ENCODE measurements at regions not wholly inside any gene's neighbourhood (a gene's known extent, or its start where the extent isn't known, plus 50 kb on each side); places are given as distances from the start of the nearest gene placed in this dataset.

DNA sequence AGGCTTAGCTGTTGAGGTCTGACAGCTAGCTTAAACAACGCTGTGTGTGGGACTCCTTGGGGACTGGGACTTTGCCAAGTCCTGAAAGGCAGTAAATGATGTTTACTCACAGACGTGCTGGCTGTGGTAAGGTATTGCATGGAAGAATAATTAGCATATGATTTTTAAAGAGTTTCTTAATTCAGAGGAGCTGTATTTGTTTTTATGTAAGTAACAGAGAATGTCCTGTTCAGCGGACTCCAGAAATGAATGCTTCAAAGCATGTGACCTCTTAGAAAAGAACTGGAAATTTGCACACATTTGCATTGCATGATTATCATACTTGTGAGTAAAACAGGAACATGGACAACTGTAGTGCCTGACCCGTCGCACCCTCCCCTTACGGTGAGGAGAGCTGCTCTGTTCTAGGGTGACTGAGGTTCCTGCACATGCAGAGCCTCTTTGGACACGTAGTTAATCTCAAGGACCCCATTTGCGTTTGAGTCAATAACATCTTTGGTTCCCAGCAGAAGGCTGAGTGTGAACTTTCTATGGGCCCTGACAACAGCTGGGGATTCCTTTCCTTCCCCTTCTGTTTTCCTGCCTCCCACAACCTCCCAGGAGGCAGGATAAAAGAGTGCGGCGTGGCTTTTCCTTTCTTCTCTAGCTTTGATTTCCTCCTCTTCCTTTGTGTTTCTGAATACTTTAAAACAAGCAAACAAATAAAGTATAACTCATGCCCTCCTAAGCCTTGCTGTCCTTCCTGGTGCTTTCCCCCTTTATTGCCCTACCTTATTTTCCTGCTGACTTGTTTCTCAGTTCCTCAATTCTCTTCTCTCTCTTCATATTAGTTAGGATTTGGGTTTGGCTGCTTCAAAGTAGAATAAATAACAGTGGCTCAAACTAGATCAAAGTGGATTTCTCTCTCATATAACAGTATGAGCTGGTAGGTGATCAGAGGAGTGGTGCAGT lies 157.2 kb upstream of the CD180 start:
- TF ChIP-seq, protein P1, sequence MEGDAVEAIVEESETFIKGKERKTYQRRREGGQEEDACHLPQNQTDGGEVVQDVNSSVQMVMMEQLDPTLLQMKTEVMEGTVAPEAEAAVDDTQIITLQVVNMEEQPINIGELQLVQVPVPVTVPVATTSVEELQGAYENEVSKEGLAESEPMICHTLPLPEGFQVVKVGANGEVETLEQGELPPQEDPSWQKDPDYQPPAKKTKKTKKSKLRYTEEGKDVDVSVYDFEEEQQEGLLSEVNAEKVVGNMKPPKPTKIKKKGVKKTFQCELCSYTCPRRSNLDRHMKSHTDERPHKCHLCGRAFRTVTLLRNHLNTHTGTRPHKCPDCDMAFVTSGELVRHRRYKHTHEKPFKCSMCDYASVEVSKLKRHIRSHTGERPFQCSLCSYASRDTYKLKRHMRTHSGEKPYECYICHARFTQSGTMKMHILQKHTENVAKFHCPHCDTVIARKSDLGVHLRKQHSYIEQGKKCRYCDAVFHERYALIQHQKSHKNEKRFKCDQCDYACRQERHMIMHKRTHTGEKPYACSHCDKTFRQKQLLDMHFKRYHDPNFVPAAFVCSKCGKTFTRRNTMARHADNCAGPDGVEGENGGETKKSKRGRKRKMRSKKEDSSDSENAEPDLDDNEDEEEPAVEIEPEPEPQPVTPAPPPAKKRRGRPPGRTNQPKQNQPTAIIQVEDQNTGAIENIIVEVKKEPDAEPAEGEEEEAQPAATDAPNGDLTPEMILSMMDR (IDR thresholded peaks at IDR 0.05; ENCODE audit: insufficient read depth, low read length, poor library complexity, severe bottlenecking), result no peak
- Histone ChIP-seq H3K4me3 (ENCODE audit: low read depth, low read length) (no peak overlapping the region), H3K27me3 (ENCODE audit: control insufficient read depth, insufficient read depth, low read length) (peaks cover 2% of the 10 kb centered on the region), H3K36me3 (ENCODE audit: control insufficient read depth, insufficient read depth, low read length) (no peaks in the 10 kb centered on the region)
- DNase-seq (ENCODE audit: low read depth), result no peak

DNA sequence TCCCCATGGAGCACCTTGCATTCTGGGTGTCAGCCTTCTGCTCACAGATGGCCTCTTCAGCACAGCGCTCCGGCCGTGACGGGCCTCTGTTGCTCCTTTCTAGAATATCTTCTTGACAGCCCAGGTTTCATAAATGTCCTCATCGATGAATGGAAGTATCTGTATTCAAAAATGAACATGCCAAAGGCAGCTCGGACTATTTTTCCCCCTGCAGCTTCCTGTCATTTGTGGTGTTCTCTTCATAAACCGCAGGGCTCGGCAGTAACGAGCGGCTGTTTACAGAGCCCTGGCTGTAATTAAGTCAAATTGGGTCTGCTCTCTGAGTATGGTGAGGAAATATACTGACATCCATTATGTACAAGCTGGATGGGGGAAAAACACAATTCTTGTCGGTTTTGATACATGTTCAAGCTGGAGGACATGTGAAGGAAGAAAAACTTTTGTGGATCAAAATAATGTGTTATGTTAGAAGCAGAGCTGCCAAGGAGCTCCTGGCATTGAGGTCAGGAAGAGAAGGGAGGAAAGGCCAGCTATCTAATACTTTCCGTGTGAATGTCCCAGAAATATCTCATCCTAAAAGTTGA lies 154.1 kb upstream of the CD180 start:
- no peak for DNase-seq (ENCODE audit: low read depth)
- Histone ChIP-seq H3K36me3 (ENCODE audit: control insufficient read depth, insufficient read depth, low read length) (no peaks in the 10 kb centered on the region), H3K4me3 (ENCODE audit: low read depth, low read length) (no peak overlapping the region), H3K27me3 (ENCODE audit: control insufficient read depth, insufficient read depth, low read length) (peaks cover 2% of the 10 kb centered on the region)
- TF ChIP-seq, protein P1 (IDR thresholded peaks at IDR 0.05; ENCODE audit: insufficient read depth, low read length, poor library complexity, severe bottlenecking), result no peak

DNA sequence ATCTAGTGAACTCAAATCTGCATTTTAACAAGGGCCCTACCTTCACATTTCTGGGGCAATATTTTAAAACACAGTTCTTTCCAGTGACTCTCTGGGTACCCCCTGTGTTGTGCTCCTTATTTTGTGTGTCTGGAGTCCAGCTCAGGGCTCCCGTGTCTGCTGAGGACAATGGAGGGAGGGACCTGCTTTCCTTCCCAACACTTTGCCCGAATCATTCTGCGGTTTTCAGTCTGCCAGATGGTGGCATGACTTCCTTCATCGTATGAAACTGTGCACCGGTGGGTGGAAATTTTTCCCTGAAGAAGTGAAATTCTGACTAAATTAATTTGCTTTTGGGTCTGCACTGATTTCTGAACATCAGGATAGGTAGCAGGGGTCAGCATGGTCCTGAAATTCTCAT lies 153.6 kb upstream of the CD180 start:
- H3K27me3 ChIP-seq (ENCODE audit: control insufficient read depth, insufficient read depth, low read length), result peaks cover 2% of the 10 kb centered on the region

DNA sequence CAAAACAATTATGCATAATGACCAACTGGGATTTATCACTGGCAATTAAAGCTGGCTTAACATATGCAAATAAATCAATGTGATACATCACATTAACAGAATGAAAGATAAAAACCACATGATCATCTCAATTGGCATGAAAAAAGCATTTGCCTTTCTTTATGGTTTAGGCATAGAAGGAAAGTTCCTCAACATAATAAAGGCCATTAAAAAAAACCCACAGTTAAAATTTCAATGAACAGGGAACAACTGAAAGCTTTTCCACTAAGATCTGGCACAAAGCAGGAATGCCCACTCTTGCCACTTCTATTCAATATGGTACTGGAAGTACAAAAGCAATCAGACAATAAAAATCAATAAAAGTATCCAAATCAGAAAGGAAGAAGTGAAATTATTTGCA lies 151.2 kb upstream of the CD180 start:
- no peaks in the 10 kb centered on the region for H3K36me3 ChIP-seq (ENCODE audit: control insufficient read depth, insufficient read depth, low read length)
- TF ChIP-seq, protein P1 (IDR thresholded peaks at IDR 0.05; ENCODE audit: insufficient read depth, low read length, poor library complexity, severe bottlenecking), result no peak

More for the DNA sequence above, 153.6 kb upstream of the CD180 start:
- Histone ChIP-seq H3K36me3 (ENCODE audit: control insufficient read depth, insufficient read depth, low read length) (no peaks in the 10 kb centered on the region), H3K4me3 (ENCODE audit: low read depth, low read length) (no peak overlapping the region)
- TF ChIP-seq, protein P1 (IDR thresholded peaks at IDR 0.05; ENCODE audit: insufficient read depth, low read length, poor library complexity, severe bottlenecking), result no peak
- DNase-seq (ENCODE audit: low read depth), result no peak

DNA sequence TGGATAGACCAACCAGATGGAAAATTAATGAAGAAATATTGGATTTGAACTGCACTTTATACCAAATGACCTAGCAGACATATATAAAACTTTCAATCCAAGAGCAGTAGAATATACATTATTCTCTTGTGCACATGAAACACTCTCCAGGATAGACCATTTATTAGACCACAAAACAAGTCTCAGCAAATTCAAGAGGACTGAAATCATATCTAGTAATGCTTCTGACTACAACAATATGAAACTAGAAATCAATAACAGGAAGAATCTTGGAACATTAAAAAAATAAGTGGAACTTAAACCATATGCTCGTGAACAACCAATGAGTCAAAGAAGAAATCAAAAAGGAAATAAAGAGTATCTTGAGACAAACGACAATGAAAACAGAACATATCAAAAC lies 150.0 kb upstream of the CD180 start:
- TF ChIP-seq, protein P1 (IDR thresholded peaks at IDR 0.05; ENCODE audit: insufficient read depth, low read length, poor library complexity, severe bottlenecking), result no peak
- no peak overlapping the region for H3K4me3 ChIP-seq (ENCODE audit: low read depth, low read length)
- no peaks in the 10 kb centered on the region for H3K27me3 ChIP-seq (ENCODE audit: control insufficient read depth, insufficient read depth, low read length)
- no peak for DNase-seq (ENCODE audit: low read depth)
- H3K36me3 ChIP-seq (ENCODE audit: control insufficient read depth, insufficient read depth, low read length), result no peaks in the 10 kb centered on the region

More for the DNA sequence above, 151.2 kb upstream of the CD180 start:
- Histone ChIP-seq H3K4me3 (ENCODE audit: low read depth, low read length) (no peak overlapping the region), H3K27me3 (ENCODE audit: control insufficient read depth, insufficient read depth, low read length) (no peaks in the 10 kb centered on the region)
- no peak for DNase-seq (ENCODE audit: low read depth)

Data from kidney epithelial cell (primary cell).